ENCODE measurements at regions not wholly inside any gene's neighbourhood (a gene's known extent, or its start where the extent isn't known, plus 50 kb on each side); places are given as distances from the start of the nearest gene placed in this dataset.

DNA sequence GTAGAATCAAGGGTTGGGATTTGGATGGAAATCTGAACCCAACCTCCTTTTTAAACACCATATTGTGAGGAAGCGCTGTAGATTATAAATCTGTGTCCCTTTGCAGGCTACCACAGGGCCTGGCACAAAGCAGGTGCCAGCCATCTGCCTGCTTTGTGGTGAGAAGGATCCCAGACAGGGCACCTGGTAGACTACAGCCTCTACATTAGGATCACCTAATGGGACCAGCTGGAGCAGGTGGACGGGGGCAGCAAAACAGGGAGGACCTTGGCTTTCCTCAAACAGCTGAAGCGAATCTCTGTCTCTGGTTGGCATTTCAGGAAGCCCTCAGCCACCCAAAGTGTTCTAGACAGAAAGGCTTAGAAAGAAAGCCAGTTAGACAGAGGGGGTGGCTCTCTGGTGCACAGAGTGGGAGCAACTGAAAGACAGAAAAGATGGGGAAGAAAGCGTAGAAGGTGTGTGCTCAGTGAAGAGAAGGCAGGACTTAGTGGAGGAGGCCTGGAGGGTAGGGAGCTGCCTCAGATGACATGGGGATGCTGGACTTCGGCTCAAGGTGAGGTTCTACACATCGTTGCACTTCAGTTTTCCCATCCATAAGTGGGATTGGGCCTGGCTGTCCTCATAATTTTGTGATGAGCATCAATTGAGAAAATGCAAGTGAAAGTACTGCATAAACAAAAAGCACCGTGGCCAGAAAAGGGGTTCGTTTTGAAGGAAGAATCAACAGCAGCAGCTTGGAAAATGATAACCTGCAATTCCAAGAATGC is 350.8 kb downstream of the CYRIA start:
- no peak for DNase-seq

DNA sequence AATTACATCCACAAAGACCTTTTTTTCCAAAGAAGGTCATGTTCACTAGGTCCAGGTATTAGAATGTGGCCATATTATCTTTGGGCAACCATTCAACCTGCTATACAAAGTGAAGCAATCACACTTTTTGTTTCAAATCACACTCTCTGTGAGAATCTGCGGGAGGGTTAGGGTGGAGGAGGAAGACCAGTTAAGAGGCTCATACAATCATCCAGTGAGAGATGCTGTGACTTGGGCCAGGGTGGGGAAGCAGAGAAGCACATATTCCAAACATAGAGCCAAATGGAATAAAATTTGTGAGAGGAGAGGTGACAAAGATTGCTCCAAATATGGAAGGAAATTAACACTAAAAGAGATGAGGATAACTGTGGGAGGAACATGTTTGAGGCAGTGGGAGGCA is 351.6 kb downstream of the CYRIA start:
- DNase-seq: no peak

DNA sequence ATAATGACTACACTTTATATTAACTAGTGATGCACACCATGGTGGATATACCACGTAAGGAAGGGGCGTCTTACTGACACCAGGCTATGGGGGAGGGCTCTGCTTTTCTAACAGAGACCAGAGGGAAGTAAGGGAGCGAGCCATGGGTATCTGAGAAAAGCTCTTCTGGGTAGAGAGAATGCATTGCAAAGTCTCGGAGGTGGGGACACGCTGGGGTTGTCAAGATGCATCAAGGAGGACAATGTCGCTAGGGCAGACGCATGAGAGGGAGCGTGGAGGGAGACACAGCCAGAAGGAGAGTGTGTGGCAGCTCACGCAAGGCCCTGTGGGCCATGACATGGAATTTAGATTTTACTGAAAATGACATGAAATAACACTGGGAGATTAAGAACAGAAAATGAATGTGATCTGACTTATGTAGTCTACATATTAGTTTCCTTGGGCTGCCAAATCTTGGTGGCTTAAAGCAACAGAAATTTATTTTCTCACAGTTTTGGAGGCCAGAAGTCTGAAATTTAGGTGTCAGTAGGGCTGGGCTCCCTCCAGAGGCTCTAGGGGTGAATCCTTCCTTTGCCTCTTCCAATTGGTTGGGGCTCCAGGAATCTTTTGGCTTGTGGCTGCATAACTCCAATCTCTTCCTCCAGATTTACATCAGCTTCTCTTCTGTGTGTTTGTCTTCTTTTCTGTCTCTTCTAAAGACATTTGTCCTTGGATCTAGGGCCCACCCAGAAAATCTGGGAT is 352.2 kb downstream of the CYRIA start:
- DNase-seq: no peak

DNA sequence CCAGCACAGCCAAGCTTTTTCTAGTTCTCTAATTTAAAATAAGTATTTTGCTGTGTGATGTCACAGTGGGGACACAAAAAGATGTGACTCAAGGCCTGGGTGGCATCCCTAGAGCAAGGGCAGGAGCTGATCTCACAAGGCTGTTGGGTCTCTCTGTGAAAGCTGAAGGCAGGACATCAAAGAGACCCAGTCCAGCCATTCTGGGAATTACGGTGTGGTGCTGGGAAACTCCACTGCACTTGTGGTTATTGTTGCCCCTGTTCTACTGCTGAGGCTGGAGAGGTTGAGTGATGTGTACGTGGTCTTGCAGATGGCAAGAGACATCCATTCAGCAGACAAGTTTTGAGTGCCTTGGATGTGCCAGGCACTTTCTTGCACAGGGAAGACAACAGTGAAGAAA is 352.9 kb downstream of the CYRIA start:
- no peak for DNase-seq

DNA sequence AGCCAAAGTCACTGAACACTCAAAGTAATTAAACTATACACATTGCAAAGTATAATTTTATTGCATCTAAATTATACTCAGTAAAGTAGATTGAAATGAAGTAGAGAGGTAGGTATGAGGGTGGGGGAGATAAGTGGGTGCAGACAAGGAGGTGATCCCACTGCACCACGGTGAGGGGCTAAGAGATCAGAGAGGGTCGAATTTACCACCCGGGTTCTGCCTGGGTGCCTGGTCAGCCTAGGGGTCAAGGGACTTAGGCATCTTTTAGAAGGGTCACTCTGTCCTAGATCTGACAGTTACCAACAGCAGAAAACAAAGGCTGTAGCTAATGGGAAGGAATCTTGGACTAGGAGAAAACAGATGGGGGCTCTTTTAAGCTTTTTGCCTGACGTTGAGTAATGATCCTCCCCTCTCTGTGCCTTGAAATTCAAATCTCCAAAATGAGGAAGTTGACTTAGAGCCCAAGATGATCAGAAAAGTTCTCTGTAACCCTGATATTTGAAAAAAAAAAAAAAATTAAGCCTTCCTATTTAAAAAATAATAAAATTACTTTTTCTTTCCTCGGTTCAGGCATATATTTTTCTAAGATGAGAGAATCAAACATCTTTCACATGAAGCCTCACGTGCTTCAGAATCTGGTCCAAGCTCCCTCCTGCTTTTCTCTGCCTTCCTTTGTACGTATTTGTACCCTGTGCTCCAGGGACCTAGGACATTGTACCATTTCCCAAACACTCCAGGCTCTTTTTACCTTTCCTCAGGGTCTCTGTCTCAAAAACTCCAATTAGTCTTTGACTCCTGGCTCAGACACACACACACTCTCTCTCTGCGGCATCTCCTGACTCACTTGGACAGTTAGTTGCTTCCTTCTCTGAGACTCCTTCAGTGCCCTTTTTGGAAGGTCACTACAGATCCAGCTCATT is 353.9 kb downstream of the CYRIA start:
- DNase-seq: no peak

DNA sequence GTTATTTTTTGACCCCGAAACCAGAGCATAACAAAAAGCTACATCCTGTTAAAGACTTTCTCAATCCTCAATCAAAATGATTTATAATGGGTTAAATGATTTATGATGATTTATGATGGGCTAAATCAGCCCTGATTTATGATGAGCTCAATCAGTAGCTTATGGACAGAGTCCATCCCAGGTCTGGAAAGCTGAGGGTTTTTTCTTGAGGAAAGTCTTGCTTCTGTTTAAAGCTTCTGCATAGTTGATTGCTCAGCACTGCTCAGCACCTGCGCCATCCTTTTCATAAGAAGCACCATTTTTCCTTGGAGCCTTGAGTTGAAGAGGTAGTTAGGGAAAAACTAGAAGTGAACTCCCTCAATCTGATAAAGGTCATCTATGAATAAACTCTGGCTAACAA is 356.8 kb downstream of the CYRIA start:
- DNase-seq: no peak

DNA sequence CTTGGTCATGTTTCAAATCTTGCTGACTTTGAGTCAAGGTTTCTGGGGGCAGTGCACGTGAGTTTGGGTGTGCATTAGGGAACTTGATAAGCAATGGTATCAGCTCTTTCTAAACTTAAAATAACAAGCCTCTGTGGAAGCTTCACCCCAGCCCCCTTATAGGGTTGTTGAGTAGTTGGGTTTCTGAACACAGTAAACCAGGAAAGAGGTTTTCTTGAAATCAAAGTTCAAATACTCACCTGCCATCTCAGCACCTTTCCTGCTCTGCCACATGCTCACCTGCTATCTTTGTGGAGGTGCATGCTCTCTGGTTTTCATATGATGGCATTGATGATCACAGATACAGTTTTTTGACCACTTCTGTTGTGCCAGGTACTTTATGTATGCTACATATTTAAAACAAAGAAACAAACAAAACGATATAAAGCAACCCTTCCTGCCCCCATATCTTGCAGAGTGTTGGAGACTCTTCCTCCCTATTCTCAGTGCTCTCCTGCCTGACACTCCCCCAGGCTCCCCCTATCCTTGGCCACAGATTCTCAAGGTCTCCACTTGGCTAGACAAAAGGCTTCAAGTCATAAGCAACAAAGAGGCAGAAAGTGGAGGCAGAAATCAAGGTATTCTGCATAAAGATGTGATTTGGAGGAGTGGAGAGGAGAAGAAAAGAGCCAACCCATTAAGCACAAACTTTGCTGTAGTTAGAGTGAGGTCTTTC is 360.6 kb downstream of the CYRIA start:
- DNase-seq: no peak

DNA sequence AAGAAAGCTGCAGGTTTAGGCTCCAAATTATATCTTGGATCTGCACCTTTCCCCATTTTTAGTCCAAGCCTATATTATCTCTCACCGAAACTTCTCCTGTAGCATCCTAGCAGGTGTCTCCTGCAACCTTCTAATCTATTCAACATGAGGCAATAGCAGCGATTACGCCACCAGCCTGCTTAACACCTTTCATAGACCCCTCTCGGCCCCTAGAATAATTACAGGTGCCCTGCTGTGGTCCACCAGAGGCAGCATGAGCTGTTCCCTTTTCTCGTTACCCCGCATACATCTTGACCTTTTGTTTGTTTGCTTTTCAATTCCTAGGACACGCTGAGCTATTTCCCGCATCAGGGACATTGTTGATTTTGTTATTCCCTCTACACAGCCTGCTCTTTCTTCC is 361.9 kb downstream of the CYRIA start:
- DNase-seq: no peak

DNA sequence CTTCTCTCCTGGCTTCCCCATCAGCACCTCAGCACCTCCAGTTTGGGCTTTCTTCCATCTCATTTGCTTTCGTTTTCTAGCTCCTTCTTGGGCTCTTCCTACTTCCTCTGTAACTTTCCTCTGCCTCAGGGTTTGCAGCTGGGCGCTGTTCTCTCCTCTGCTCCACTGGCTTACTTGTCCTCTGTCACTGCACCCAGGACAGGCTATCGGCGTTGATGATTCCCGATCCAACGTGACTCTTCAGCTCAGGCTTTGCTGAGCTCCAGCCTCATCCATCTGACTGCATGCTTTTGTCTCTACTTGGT is 362.4 kb downstream of the CYRIA start:
- DNase-seq: no peak

DNA sequence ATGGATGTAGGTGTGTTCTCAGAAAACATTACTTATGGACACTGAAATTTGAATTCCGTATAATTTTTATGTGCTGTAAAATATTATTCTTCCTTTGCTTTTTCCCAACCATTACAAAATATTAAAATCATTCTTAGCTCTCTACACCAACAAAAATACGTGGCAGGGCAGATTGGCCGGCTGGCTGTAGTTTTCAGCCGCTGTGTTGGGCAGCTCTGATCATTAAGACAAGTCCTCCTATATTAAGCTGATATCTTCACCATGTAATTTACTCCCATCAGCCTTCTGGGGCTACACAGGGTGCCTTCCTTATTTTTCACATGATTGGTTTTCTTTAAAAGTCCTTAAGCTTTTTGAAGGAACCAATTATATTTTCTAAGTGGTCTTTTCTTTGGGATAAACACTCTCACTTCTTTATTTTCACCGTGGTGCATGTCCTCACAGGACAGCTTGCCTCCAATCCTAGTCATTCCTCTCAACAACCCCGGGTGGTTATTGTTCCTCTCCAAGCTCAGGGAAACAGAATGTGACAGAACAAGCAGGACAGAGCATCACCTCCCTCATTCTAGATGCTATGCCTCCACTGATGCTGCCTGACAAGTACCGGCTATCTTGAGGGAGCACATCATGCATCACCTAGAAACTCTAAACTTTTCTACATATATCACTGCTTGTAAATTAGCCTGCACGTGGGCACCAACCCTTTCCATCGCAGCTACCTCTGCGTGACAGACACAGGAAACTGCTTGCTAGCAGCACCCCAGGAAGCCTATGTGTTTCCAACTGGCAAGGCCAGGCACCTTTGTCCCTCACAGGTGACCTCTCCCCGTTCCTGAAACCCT is 362.3 kb downstream of the MYCN start:
- DNase-seq: no peak

DNA sequence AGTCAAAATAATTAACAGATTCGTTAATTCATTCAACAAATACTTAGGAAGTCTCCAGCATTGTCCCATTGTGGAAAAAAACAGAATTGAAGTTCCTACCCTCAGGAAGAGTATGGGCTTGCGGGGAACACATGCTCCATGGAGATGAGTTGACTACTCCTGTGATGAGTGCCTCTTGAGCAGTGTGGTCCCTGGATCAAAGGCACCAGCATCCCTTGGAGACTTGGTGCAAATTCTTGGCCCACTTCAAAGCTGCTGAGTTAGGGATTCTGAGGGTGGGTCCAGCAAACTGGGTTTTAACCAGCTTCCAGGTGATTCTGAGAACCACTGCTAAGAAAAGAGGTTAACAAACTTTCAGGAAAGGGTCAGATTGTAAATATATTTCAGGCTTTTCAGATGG is 361.6 kb downstream of the MYCN start:
- DNase-seq: no peak

DNA sequence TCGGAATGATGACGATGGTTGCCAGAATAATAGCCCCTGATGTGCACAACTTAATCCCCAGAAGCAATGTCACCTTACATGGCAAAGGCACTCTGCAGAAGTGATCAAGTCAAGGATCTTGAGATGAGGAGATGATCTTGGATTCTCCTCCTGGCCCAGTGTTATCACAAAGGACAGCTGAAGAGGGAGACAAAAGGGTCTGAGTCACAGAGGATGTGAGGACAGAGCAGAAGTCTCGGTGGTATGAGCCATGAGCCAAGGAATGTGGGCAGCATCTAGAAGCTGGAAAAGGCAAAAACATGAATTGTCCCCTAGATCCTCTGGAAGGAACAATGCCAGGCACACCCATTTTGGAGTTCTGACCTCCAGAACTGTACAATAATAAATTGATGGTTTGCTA is 358.5 kb downstream of the MYCN start:
- DNase-seq: no peak

DNA sequence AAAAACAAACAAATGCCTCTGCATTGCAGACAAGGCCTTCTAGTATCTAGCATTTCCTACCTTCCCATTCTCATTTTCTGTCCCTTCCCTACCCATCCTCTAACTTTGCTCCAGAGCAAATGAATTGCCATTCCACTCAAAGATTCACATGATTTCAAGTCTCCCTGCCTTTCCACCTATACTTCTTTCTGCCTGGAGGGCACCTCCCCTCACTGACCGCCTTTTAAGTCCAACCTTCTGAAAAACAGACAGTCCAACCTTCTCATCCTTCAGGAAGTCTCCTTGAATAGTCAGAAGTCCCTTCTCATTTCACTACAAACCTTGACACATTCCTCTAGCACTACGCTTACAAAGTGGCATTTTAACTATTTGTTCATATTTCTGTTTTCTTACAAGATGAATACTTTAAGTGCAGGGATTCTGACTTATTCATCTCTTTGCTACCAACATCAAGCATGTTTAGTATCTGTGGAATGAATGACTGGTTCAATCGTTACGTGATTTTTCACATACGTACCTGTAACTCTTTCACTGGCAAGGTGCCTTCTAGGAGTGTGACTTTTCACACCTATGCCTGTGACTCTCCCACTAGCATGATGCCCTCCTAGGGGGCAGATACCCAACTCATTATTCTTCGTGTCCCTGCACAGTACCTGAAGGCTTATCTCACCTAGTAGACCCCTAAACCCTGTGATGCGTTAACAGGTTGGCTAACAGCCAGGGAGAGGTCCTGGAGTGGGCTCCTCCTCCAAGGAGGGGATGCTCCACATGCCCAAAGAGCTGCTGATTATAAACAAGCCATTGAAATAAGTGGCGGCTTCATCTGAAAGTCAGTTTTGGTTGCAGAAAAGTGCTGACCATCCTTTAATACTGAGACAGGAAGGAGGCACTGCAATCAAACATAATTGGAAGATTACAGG is 356.2 kb downstream of the MYCN start:
- no peak for DNase-seq

DNA sequence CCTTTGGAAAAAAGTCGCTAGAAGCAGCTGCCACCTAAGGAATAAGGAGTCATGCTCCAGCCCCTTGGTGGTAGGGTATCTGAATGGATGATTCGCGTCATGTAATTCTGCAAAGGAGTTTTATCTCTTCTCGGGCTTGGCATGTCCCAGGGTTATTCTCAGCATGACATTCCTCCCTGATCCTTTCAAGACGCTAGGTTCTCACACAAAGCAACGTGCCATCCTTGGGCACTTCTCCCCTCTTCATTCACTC is 355.6 kb downstream of the MYCN start:
- DNase-seq: no peak

DNA sequence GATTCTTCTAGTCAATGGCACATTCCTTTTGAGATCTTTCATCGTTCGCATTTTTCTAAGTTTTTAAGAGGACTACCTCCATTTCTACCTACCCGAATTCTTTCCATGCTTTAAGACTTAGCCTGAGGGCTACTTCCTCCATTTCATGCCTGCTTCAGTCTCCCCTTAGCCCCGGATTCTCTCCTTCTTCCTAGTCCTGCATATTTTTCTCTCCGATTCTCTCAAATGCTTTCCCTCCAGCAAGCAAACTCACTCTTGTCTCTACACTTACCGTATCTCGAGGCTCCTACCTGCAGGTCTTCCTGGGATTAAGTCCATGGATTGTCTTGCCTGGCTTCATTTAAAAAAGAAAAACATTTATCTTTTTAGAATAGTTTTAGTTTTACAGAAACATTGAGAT is 354.4 kb downstream of the MYCN start:
- DNase-seq: no peak

DNA sequence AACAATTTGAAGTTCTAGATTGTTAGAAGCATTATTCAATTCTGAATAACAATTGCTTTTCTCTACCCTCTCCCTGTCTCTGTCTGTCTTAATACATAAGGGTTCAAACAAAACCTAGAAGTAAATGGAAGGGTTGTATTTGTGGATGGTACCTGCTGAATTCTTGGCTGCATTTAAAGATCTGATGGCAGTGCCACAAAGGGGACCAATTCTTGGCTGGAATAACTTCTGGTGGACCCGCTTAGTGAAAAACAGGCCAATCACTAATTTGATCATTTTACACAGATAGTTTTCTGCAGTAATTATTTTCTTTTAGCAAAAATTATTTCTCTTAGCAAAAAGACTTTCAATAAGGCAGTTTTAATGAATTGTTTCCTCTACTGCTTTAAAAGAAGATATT is 353.5 kb downstream of the MYCN start:
- no peak for DNase-seq

DNA sequence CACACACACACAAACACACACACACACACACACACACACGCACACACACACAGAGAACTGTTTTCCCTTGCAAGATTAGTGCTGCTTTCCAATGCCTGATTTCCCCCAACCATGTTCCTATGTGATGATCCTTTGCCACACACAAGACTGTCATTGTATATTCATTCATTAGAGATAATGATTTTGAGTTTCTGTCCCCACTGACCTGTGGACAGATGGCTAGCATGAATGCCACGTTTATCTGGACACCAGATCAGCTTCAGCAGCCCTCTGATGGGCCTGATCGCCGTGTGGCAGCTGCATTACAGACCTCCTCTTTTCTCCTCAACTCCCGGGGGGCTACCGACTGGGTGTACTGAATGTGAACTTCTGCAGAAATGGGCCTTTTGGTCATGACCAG is 353.0 kb downstream of the MYCN start:
- DNase-seq: no peak

DNA sequence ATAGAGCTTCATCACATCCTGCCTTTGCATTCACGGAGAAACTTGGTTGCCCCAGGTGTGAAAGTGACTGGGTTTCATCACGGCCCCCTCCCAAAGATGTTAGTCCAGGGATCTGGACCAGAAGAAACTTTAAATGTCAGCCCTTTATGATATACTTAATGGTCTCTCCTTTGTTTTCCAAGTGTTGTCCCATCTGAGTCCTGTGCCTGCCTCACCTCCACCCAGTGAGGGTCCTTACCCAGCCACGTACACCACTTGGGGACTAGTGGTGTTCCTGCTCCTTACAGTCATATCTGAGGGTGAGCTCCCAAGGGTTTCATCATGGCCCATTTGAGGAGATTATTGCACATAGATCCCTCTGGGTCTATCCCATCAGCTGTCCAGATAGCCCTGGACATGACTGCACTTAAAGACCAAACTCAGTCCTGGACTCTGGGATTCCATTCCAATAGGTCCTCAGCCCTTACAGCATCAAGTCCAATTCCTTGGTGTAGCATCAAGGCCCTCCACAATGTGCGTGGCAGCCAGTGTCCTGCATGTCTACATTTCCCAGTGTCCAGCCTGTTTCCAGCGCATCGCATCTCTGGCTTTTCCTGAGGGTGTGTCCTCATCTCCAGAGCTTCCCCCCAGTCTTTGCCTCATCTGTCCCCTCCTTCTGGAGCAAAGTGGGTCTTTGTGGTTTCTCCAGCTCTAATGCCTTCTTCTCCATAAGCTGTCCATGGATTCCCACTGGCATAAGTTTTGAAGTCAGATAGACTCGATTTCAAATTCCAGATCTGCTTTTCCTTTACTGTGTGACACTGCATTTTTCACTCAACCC is 351.6 kb downstream of the MYCN start:
- DNase-seq: no peak

DNA sequence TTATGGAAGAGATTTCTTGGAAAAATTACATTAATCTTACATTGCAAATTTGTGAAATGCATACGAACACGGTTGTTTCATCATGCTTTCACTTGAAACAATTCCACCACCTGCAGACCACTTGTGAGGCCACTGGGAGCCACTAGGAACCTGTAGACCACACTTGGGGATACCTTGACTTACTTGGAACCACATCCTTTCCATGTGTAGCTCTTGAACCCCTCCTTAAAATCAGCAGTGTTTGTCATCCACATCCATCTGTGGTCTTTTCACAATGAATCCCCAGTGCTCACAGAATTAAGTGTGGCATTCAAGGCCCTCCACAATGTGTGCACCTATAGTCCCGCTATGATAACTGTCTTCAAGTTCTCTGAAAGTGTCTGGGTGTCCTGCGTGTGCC is 350.9 kb downstream of the MYCN start:
- DNase-seq: no peak

DNA sequence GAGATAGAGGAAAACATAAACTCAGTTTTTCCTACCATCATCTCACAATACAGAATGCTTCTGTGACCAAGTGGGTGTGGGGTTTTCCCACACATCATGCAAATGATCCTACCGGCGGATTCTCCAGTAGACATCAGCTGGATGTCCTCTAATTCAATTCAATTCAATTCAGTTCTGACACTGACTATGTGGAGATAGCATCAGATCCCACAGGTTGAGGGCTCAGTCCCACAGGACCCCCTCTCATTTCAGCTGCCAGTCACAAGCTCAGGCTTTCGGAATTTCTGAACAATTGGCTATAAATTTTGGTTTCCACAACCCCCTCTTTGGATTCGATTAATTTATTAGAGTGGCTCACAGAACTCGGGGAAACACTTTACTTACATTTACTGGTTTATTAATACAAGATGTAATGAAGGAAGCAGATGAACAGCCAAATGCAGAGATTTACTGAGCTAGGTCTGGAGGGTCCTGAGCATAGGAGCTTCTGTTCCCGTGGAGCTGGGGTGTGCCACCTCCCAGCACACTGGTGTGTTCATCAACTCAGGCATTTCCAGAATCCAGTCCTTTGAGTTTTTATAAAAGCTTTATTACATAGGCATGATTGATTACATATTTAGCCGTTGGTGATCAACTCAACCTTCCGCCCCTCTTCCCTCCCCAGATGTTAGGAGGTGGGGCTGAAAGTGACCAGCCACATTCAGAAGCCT is 350.1 kb downstream of the MYCN start:
- DNase-seq: no peak

All from T-helper 9 cell (primary cell).